Heart right ventricle (tissue), 16 donors: ENCODE measurements at regions not wholly inside any gene's neighbourhood (a gene's known extent, or its start where the extent isn't known, plus 50 kb on each side); places are given as distances from the start of the nearest gene placed in this dataset.
A peak's percentile ranks its signal among the peaks of the same experiment; 100 is the strongest.
"Not testable (repeated sequence)": the region's sequence is repeated elsewhere in the genome, so short reads cannot be mapped to it uniquely, and the experiment has no call there.

ENCODE experiments used
- ATAC-seq, 8 donors: fragments of 200-7000 bp; cut with Tn5 transposase; one replicate each; pipeline ENCODE4 v1.9.1; 2020; ENCODE audit warnings: mild to moderate bottlenecking in 8 of 8, moderate library complexity in 8 of 8, moderate number of reproducible peaks in 1 of 8
- DNase-seq, 2 donors: peaks; one replicate each; pipeline ENCODE4 v3.0.0-alpha.2; 2020
- H3K27ac ChIP-seq, 10 donors: fragments of 200-600 bp; sonication (generic) in 2 of 10; one replicate each; pipeline versions ENCODE4 v1.5.0 to v1.8.0; 2020 to 2022; ENCODE audit warnings: mild to moderate bottlenecking in 3 of 10
- H3K27me3 ChIP-seq, 7 donors: fragments of 200-600 bp; one replicate each; pipeline ENCODE4 v1.8.0; 2021 to 2022; ENCODE audit warnings: mild to moderate bottlenecking in 2 of 7
- H3K36me3 ChIP-seq, 9 donors: fragments of 200-600 bp; sonication (generic) in 1 of 9; one replicate each; pipeline versions ENCODE4 v1.5.0 to v1.8.0; 2020 to 2022; ENCODE audit warnings: mild to moderate bottlenecking in 2 of 9
- H3K4me1 ChIP-seq, 9 donors: fragments of 200-600 bp; sonication (generic) in 1 of 9; one replicate each; pipeline versions ENCODE4 v1.5.0 to v1.8.0; 2020 to 2022; ENCODE audit warnings: mild to moderate bottlenecking in 4 of 9
- H3K4me3 ChIP-seq, 10 donors: fragments of 200-600 bp; sonication (generic) in 2 of 10; one replicate each; pipeline versions ENCODE4 v1.5.0 to v1.8.0; 2020 to 2022; ENCODE audit warnings: mild to moderate bottlenecking in 7 of 10, moderate library complexity in 2 of 10
- H3K9me3 ChIP-seq, 11 donors: fragments of 200-600 bp in 10 of 11; sonication (generic) in 2 of 11; one replicate each; pipeline versions ENCODE4 v1.5.0 to v1.8.0; 2013 to 2022; ENCODE audit warnings: mild to moderate bottlenecking in 2 of 11, control low read depth in 1 of 11, moderate library complexity in 1 of 11
- CTCF ChIP-seq, 9 donors: fragments of 200-600 bp; sonication (generic) in 2 of 9; IDR thresholded peaks; one replicate each; pipeline versions ENCODE4 v1.5.0 to v1.8.0; 2021 to 2022; ENCODE audit warnings: antibody characterized with exemption in 9 of 9, mild to moderate bottlenecking in 5 of 9, moderate library complexity in 1 of 9
- WGBS, 2 donors: extraction: QIAGEN DNeasy Blood & Tissue Kit; methylation state at CpG; one replicate each; pipeline ENCODE4 v1.1.7; 2013; ENCODE audit warnings: inconsistent platforms in 1 of 2; 5-methylcytosine and 5-hydroxymethylcytosine counted together
- intact Hi-C, 10 donors: fragments of 100-400 bp; cut with DNase I; formaldehyde crosslinking; loops; one replicate each; pipeline versions ENCODE4 v1.11.1 to v1.14.2; 2022
- donor health status: Arrhythmogenic right ventricular cardiomyopathy.
- donor health status: ischemic (EF 13 %, LVEDD 7.1; RV severe dilation, severe dysfunction).
- donor health status: healthy with polysubstance abuse.
- donor health status: DM: no; HTN: yes; CAD: no.
- donor health status: DM: no; HTN: no; CAD: no.
- donor health status: ischemic (EF 25% LVEDD 6.9; RV normal size, moderate dysfunction).
- donor health status: ischemic (EF 25% LVEDD 5.7; RV mildly dilated, moderate dysfunction).
- donor health status: healthy.
- donor health status: DM: yes; HTN: yes; CAD: no.
- donor health status: Ischemic cardiomyopathy.
- donor health status: ischemic (EF 35%, LVEDD 5.7; RV mildly dilated, moderate dysfunction).
- donor health status: nonischemic (EF 11% LVEDD 7.7; RV severe dilation, severe dysfunction).
- donor health status: DM: yes; HTN: yes; CAD: no.
- donor health status: PGD.
- donor health status: ischemic (EF 29% LVEDD 5.4; RV normal size, mild dysfunction).
- donor health status: nonischemic (EF 23%, LVEDD 6.1; RV moderate dilation, normal function).

- H3K27ac ChIP-seq = no peak overlapping the region
- H3K9me3 ChIP-seq = peaks cover 0 to 11% (median 0%) of the 10 kb centered on the region in 11 donors
- H3K4me1 ChIP-seq = peaks cover 0 to 17% (median 6%) of the 10 kb centered on the region in 9 donors
- WGBS, 2 donors = 81 to 84% methylated on average over 8 of the region's 8 CpGs
- TF ChIP-seq CTCF (IDR thresholded peaks at IDR 0.05) = no peak
- ATAC-seq = no peak
- intact Hi-C loops = loop anchor here in 1 of 10 donors (5.0 kb wide), 1 partner anchor 1126 kb away; no protein-coding TSS in a partner anchor
- no peak overlapping the region for H3K4me3 ChIP-seq
- DNase-seq = no peak
- H3K27me3 ChIP-seq = no peaks in the 10 kb centered on the region
- H3K36me3 ChIP-seq = no peaks in the 10 kb centered on the region
Observed at GRCh38 chr16:22693638-22694340, 120.2 kb upstream of the HS3ST2 start.

DNA sequence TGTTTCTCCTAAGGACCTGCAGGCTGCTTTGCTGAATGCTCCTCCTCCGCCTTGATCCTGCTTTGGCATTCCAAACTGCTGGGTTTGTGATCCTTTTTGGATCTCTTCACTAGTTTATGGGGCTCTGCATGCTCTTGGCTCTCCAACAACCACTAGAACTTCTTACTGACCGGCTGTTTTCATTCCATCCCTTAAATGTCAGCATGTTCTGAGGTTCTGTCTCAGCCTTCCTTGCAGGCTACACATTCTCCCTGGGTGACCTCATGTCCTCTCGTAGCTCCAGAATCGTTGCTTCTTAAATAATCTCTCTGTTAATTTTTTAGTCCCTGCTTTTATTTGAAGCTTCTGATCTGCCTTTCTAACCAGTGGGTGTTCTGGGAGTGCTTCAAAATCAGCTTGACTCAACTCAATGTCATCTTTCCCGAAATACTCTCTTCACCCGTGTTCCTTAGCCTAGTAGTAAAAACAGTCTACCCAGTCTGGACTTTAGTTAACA lies 119.0 kb upstream of the HS3ST2 start:
- WGBS, 2 donors = 45 to 50% methylated on average over 6 of the region's 6 CpGs
- Histone ChIP-seq H3K27ac (peak overlapping the region in 9 of 10 donors; percentile 13 to 56 (median 34)), H3K9me3 (peaks cover 0 to 5% (median 0%) of the 10 kb centered on the region in 11 donors), H3K27me3 (no peaks in the 10 kb centered on the region), H3K4me1 (peaks cover 0 to 17% (median 6%) of the 10 kb centered on the region in 9 donors), H3K36me3 (no peaks in the 10 kb centered on the region), H3K4me3 (no peak overlapping the region)
- intact Hi-C loops = loop anchor here in 1 of 10 donors (5.0 kb wide), 1 partner anchor 1128 kb away; no protein-coding TSS in a partner anchor
- ATAC-seq (peak; percentile 75 to 94 (median 89)), DNase-seq (peak in 1 of 2 donors; percentile 44)
- no peak for TF ChIP-seq CTCF (IDR thresholded peaks at IDR 0.05)

- Histone ChIP-seq H3K27ac (peak overlapping the region in 9 of 10 donors; percentile 13 to 56 (median 34)), H3K4me1 (peaks cover 0 to 17% (median 6%) of the 10 kb centered on the region in 9 donors)
- ATAC-seq, H3K27me3 ChIP-seq, intact Hi-C loops, H3K36me3 ChIP-seq, H3K9me3 ChIP-seq, H3K4me3 ChIP-seq, DNase-seq: not testable (repeated sequence)
- WGBS, 2 donors = 93 to 94% methylated on average over 7 of the region's 7 CpGs
Observed at GRCh38 chr16:22695773-22696172, 118.2 kb upstream of the HS3ST2 start.

DNA sequence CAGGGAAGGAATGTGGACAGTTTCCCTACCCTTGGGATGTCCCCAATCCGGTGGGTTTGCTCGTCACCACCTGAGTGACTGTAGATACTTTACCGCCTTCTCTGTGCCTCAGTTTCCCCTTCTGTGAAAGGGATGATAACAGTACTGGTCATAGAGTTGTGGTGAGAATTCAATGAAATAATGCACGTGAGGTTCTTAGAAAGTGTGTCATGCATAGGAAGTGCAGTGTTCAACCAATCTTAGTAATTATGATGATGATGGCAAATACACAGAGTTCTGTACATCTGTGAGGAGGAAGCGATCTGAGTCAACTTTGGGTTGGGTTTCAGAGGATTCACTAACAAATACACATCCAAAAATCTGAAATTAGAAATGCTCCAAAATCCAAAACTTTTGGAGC lies 114.6 kb upstream of the HS3ST2 start:
- no peak for ATAC-seq
- 86 to 88% methylated on average over 5 of the region's 5 CpGs for WGBS, 2 donors
- no peak for DNase-seq
- TF ChIP-seq CTCF (IDR thresholded peaks at IDR 0.05) = no peak
- Histone ChIP-seq H3K27me3 (peaks cover 0 to 3% (median 0%) of the 10 kb centered on the region in 7 donors), H3K27ac (no peak overlapping the region), H3K4me1 (peaks cover 0 to 13% (median 6%) of the 10 kb centered on the region in 9 donors), H3K9me3 (no peaks in the 10 kb centered on the region), H3K4me3 (no peak overlapping the region), H3K36me3 (no peaks in the 10 kb centered on the region)
- intact Hi-C loops = loop anchor here in 1 of 10 donors (2.0 kb wide), 1 partner anchor 1119 kb away; no protein-coding TSS in a partner anchor

GRCh38 chr16:22705799-22706198 lies 108.2 kb upstream of the HS3ST2 start:
- no peaks in the 10 kb centered on the region for H3K4me1 ChIP-seq
- peaks cover 0 to 9% (median 3%) of the 10 kb centered on the region in 7 donors for H3K27me3 ChIP-seq
- intact Hi-C loops = no loop called here
- no peak overlapping the region for H3K27ac ChIP-seq
- no peak overlapping the region for H3K4me3 ChIP-seq
- H3K36me3 ChIP-seq = no peaks in the 10 kb centered on the region
- TF ChIP-seq CTCF (IDR thresholded peaks at IDR 0.05) = no peak
- WGBS, 2 donors = 54 to 65% methylated on average over 3 of the region's 3 CpGs
- no peak for ATAC-seq
- no peak for DNase-seq
- peaks cover 0 to 1% (median 0%) of the 10 kb centered on the region in 11 donors for H3K9me3 ChIP-seq
